Inferior parietal cortex (tissue), 1 donor: ENCODE measurements at regions not wholly inside any gene's neighbourhood (a gene's known extent, or its start where the extent isn't known, plus 50 kb on each side); places are given as distances from the start of the nearest gene placed in this dataset.

Experiments used
- DNase-seq: peaks from one replicate; pipeline ENCODE4 v3.0.0-alpha.2; 2016; ENCODE audit errors: extremely low spot score

- no peak for DNase-seq
Observed at GRCh38 chr2:76579911-76580310, 869.2 kb upstream of the GCFC2 start.

- DNase-seq = no peak
Observed at GRCh38 chr2:76572981-76573380, 862.3 kb upstream of the GCFC2 start.

- DNase-seq = no peak
Observed at GRCh38 chr2:76569819-76570218, 859.1 kb upstream of the GCFC2 start.

GRCh38 chr2:76567478-76567877, 856.8 kb upstream of the GCFC2 start:
- DNase-seq = no peak

- no peak for DNase-seq
Observed at GRCh38 chr2:76564734-76565133, 854.0 kb upstream of the GCFC2 start.

GRCh38 chr2:76563730-76564129, 853.0 kb upstream of the GCFC2 start:
- DNase-seq = no peak

- no peak for DNase-seq
Observed at GRCh38 chr2:76558157-76558556, 847.4 kb upstream of the GCFC2 start.

- DNase-seq = no peak
Observed at GRCh38 chr2:76556018-76556417, 845.3 kb upstream of the GCFC2 start.

- DNase-seq = no peak
Observed at GRCh38 chr2:76546207-76546606, 835.5 kb upstream of the GCFC2 start.

- DNase-seq = no peak
Observed at GRCh38 chr2:76544901-76545300, 834.2 kb upstream of the GCFC2 start.

- DNase-seq = no peak
Observed at GRCh38 chr2:76517574-76517909, 806.8 kb upstream of the GCFC2 start.

GRCh38 chr2:76516861-76517573, 806.3 kb upstream of the GCFC2 start:
- DNase-seq = no peak

- no peak for DNase-seq
Observed at GRCh38 chr2:76512201-76512820, 801.6 kb upstream of the GCFC2 start.

GRCh38 chr2:76506538-76506937, 795.8 kb upstream of the GCFC2 start:
- no peak for DNase-seq

GRCh38 chr2:76501641-76502040, 790.9 kb upstream of the GCFC2 start:
- no peak for DNase-seq

- DNase-seq = no peak
Observed at GRCh38 chr2:76498360-76498759, 787.6 kb upstream of the GCFC2 start.

- no peak for DNase-seq
Observed at GRCh38 chr2:76491503-76491902, 780.8 kb upstream of the GCFC2 start.

GRCh38 chr2:76478266-76479035, 767.7 kb upstream of the GCFC2 start:
- DNase-seq = no peak

GRCh38 chr2:76472946-76473345, 762.2 kb upstream of the GCFC2 start:
- DNase-seq = no peak

GRCh38 chr2:76469066-76469465, 758.4 kb upstream of the GCFC2 start:
- no peak for DNase-seq

- no peak for DNase-seq
Observed at GRCh38 chr2:76467326-76467725, 756.6 kb upstream of the GCFC2 start.

GRCh38 chr2:76464310-76464709, 753.6 kb upstream of the GCFC2 start:
- DNase-seq = no peak

GRCh38 chr2:76461431-76461830, 750.7 kb upstream of the GCFC2 start:
- DNase-seq = no peak
